PC-3 (cell line): ENCODE measurements at regions not wholly inside any gene's neighbourhood (a gene's known extent, or its start where the extent isn't known, plus 50 kb on each side); places are given as distances from the start of the nearest gene placed in this dataset.
A peak's percentile ranks its signal among the peaks of the same experiment; 100 is the strongest.

Source experiments
- ATAC-seq: fragments of 200-7000 bp; cut with Tn5 transposase; 2 replicates; pipeline ENCODE4 v1.9.1; 2020; ENCODE audit warnings: mild to moderate bottlenecking, moderate library complexity
- BruUV-seq: library from RNA; stranded (reverse); fragments of 400-500 nt; replicated peaks from 2 replicates; lab custom pipeline; 2021; lab: Mats Ljungman, UMichigan
- CTCF ChIA-PET: fragments of 300-600 bp; sonication (Branson Sonifier 250); formaldehyde crosslinking; loops from one replicate; lab custom pipeline; 2022; ENCODE audit warnings: antibody characterized with exemption; lab: Charles Lee
- POLR2A ChIA-PET: fragments of 300-600 bp; sonication (Branson Sonifier 250); formaldehyde crosslinking; loops from one replicate; lab custom pipeline; 2022; ENCODE audit warnings: antibody characterized with exemption; ENCODE audit not compliant: unreplicated experiment; lab: Charles Lee
- DNase-seq: peaks from one replicate; pipeline ENCODE4 v3.0.0-alpha.2; 2015
- H2AFZ ChIP-seq: fragments of 300-600 bp; sonication (generic); 2 replicates; pipeline ENCODE4 v1.6.0; 2016; ENCODE audit warnings: antibody characterized with exemption, low read length
- H3F3A ChIP-seq: fragments of 300-600 bp; sonication (generic); one replicate; pipeline ENCODE4 v1.6.0; 2017; ENCODE audit warnings: antibody characterized with exemption, low read length, control low read depth, mild to moderate bottlenecking; ENCODE audit not compliant: unreplicated experiment
- H3K27ac ChIP-seq: fragments of 300-600 bp; sonication (generic); 2 replicates; pipeline ENCODE4 v1.5.1; 2016; ENCODE audit warnings: mild to moderate bottlenecking, low read length
- H3K27me3 ChIP-seq: fragments of 300-600 bp; sonication (generic); 2 replicates; pipeline ENCODE4 v1.6.1; 2016; ENCODE audit warnings: low read length, mixed read lengths
- H3K36me3 ChIP-seq: fragments of 300-600 bp; sonication (generic); 2 replicates; pipeline ENCODE4 v1.6.1; 2016; ENCODE audit warnings: low read depth, mixed run types, low read length, mixed read lengths
- H3K4me1 ChIP-seq: fragments of 300-600 bp; sonication (generic); 2 replicates; pipeline ENCODE4 v1.5.1; 2016; ENCODE audit warnings: low read length; ENCODE audit not compliant: insufficient read depth
- H3K4me2 ChIP-seq: fragments of 300-600 bp; sonication (generic); 2 replicates; pipeline ENCODE4 v1.6.0; 2016; ENCODE audit warnings: low read length
- H3K4me3 ChIP-seq: fragments of 300-600 bp; sonication (generic); 2 replicates; pipeline ENCODE4 v1.5.1; 2016; ENCODE audit warnings: mild to moderate bottlenecking, low read length, mixed read lengths
- H3K79me2 ChIP-seq: fragments of 300-600 bp; sonication (generic); 2 replicates; pipeline ENCODE4 v1.6.1; 2017; ENCODE audit warnings: low read length, mixed read lengths
- H3K9ac ChIP-seq: fragments of 300-600 bp; sonication (generic); 2 replicates; pipeline ENCODE4 v1.6.0; 2016; ENCODE audit warnings: mild to moderate bottlenecking, low read length
- H3K9me2 ChIP-seq: fragments of 300-600 bp; sonication (generic); replicated peaks from 2 replicates; pipeline ENCODE4 v1.6.1; 2016; ENCODE audit warnings: mixed run types, low read length, mixed read lengths
- H3K9me3 ChIP-seq: fragments of 300-600 bp; sonication (generic); 2 replicates; pipeline ENCODE4 v1.6.1; 2016; ENCODE audit warnings: low read length, mixed read lengths
- H4K20me1 ChIP-seq: fragments of 300-600 bp; sonication (generic); 2 replicates; pipeline ENCODE4 v1.6.1; 2016; ENCODE audit warnings: low read length, mixed read lengths
- EZH2 ChIP-seq: fragments of 300-600 bp; sonication (generic); IDR thresholded peaks from one replicate; pipeline ENCODE4 v1.6.1; 2017; ENCODE audit warnings: antibody characterized with exemption, mild to moderate bottlenecking, low read length; ENCODE audit not compliant: unreplicated experiment
- EZH2phosphoT487 ChIP-seq: fragments of 300-600 bp; sonication (generic); IDR thresholded peaks from 2 replicates; pipeline ENCODE4 v1.6.1; 2018; ENCODE audit warnings: mild to moderate bottlenecking, antibody characterized with exemption, low read length, borderline replicate concordance
- intact Hi-C: fragments of 100-400 bp; cut with micrococcal nuclease; formaldehyde crosslinking; loops from 2 replicates; pipeline ENCODE4 v1.9.0; 2023
- TF ChIP-seq, protein P1 (sequence below): fragments of 300-600 bp; sonication (generic); conservative IDR thresholded peaks from 2 replicates; pipeline ENCODE4 v1.5.1; 2017; ENCODE audit warnings: antibody characterized with exemption, low read depth, mild to moderate bottlenecking, low read length

DNA sequence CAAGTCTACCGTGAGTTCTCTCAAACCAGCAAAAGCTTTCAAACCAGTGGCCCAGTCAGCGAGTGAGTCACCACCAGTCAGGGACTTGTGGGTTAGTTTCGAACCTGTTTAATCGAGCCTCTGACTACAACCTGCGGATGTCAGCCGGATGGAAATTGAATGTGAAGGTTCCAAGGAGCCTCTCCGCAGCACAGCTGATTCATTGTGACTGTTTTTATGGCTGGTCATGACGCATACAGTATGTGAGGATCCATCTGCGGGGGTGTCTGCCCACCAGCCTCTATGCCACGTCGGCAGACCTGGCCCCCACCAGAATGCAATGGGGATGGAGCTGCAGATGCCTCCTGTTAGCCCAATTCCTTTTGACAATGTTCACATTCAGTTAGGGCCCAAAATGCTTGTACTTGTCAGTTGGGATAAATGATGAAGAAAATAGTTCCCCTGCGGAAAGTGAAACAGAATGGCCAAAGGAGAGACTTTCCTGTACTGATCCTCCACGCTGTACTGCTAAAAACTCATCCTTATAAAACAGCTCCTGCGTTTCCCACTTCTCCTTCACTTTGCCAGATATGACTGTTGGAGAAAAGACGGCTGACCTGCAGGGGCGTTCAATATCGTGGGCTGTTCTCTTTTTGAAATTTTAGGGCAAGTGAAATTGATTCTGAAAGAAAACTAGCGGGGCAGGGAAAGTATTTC lies 206.6 kb downstream of the TFAP2B start:
- intact Hi-C loops, result loop anchor here (1.0 to 5.0 kb wide), 3 partner anchors 61 to 208 kb away; partner anchors contain the start of gene TFAP2B
- Histone ChIP-seq H3K27ac (peak overlapping the region; percentile 85), H2AFZ (0 out of 2 replicates have a peak overlapping the region, but pooled peaks have one; percentile 56), H3K4me3 (no peak overlapping the region), H4K20me1 (no peaks in the 10 kb centered on the region), H3K27me3 (no peaks in the 10 kb centered on the region), H3K9me3 (no peaks in the 10 kb centered on the region), H3K36me3 (no peaks in the 10 kb centered on the region), H3K9ac (peak overlapping the region; percentile 53), H3K4me1 (peaks cover 59% of the 10 kb centered on the region), H3K79me2 (no peaks in the 10 kb centered on the region), H3K9me2 (no peaks in the 10 kb centered on the region), H3F3A (peaks cover 25% of the 10 kb centered on the region), H3K4me2 (peak overlapping the region; percentile 46)
- no peak for TF ChIP-seq EZH2phosphoT487
- TF ChIP-seq EZH2, result no peak
- TF ChIP-seq, protein P1, sequence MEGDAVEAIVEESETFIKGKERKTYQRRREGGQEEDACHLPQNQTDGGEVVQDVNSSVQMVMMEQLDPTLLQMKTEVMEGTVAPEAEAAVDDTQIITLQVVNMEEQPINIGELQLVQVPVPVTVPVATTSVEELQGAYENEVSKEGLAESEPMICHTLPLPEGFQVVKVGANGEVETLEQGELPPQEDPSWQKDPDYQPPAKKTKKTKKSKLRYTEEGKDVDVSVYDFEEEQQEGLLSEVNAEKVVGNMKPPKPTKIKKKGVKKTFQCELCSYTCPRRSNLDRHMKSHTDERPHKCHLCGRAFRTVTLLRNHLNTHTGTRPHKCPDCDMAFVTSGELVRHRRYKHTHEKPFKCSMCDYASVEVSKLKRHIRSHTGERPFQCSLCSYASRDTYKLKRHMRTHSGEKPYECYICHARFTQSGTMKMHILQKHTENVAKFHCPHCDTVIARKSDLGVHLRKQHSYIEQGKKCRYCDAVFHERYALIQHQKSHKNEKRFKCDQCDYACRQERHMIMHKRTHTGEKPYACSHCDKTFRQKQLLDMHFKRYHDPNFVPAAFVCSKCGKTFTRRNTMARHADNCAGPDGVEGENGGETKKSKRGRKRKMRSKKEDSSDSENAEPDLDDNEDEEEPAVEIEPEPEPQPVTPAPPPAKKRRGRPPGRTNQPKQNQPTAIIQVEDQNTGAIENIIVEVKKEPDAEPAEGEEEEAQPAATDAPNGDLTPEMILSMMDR, result no peak
- CTCF ChIA-PET, result no interaction called here
- POLR2A ChIA-PET, result interaction anchor here (0.7 kb wide), 1 partner anchor 409 kb away, joined by 4 read pairs; no protein-coding TSS in a partner anchor
- ATAC-seq (peak; percentile 64), DNase-seq (peak; percentile 97)
- no TSS peak for BruUV-seq

DNA sequence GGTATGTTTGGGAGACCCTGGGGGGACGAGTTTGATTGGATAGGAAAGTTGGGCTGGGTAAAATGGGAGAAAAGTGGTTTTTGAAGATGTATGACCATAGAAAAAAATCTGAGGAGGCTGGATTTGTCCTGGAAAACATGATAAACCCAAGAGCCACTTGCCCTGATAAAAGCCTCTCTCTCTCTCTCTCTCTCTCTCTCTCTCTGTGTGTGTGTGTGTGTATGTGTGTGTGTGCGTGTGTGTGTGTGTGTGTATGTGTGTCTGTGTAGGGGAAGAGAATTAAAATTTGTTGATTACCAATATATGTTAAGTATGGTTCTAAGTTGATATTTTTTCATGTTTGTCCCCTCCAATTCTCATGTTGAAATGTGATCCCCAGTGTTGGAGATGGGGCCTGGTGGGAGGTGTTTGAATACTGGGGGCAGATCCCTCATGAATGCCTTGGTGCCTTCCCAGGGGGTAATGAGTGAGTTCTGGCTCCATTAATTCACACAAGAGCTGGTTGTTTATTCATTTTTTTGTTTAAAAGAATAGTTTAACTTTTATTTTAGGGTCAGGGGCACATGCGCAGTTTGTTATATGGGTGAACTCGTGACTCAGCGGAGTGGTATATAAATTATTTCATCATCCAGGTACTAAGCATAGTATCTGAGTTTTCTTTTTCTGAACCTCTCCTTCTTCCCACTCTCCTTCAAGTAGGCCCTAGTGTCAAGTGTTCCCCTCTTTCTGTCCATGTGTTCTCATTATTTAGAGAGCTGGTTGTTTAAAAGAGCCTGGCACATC lies 208.8 kb downstream of the TFAP2B start:
- DNase-seq, result peak; percentile 24
- no peak for ATAC-seq
- BruUV-seq, result no TSS peak

More for the DNA sequence above, 208.8 kb downstream of the TFAP2B start:
- H3K27ac ChIP-seq, result peak overlapping the region; percentile 89
- H2AFZ ChIP-seq, result no peak overlapping the region
- H3K4me1 ChIP-seq, result peaks cover 61% of the 10 kb centered on the region
- POLR2A ChIA-PET, result interaction anchor here (0.6 kb wide), 1 partner anchor 47 kb away, joined by 3 read pairs; no protein-coding TSS in a partner anchor
- H3K4me3 ChIP-seq, result no peak overlapping the region
- CTCF ChIA-PET, result no interaction called here
- H3K9ac ChIP-seq, result peak overlapping the region; percentile 18; the same call in 1 of the 2 replicates
- TF ChIP-seq EZH2 (no peak), EZH2phosphoT487 (no peak)
- TF ChIP-seq, protein P1, result no peak
- H3K79me2 ChIP-seq, result no peaks in the 10 kb centered on the region
- H3F3A ChIP-seq, result peaks cover 25% of the 10 kb centered on the region
- no peaks in the 10 kb centered on the region for H3K9me3 ChIP-seq
- no peaks in the 10 kb centered on the region for H3K27me3 ChIP-seq
- H4K20me1 ChIP-seq, result no peaks in the 10 kb centered on the region
- peak overlapping the region; percentile 63 for H3K4me2 ChIP-seq
- no peaks in the 10 kb centered on the region for H3K36me3 ChIP-seq
- no peaks in the 10 kb centered on the region for H3K9me2 ChIP-seq
- intact Hi-C loops, result loop anchor here (2.0 to 5.0 kb wide), 3 partner anchors 91 to 210 kb away; partner anchors contain the start of gene TFAP2B
